Loucy (cell line): ENCODE measurements at regions not wholly inside any gene's neighbourhood (a gene's known extent, or its start where the extent isn't known, plus 50 kb on each side); places are given as distances from the start of the nearest gene placed in this dataset.

Experiments used
- EZH2phosphoT487 ChIP-seq: fragments of 200-600 bp; IDR thresholded peaks from 2 replicates; pipeline ENCODE4 v1.6.1; 2018; ENCODE audit warnings: antibody characterized with exemption, mild to moderate bottlenecking, moderate library complexity, borderline replicate concordance
- TF ChIP-seq, protein P1 (sequence below): fragments of 200-600 bp; sonication (generic); conservative IDR thresholded peaks from 2 replicates; pipeline ENCODE4 v1.5.1; 2014; ENCODE audit warnings: mild to moderate bottlenecking, antibody characterized with exemption, low read length

DNA sequence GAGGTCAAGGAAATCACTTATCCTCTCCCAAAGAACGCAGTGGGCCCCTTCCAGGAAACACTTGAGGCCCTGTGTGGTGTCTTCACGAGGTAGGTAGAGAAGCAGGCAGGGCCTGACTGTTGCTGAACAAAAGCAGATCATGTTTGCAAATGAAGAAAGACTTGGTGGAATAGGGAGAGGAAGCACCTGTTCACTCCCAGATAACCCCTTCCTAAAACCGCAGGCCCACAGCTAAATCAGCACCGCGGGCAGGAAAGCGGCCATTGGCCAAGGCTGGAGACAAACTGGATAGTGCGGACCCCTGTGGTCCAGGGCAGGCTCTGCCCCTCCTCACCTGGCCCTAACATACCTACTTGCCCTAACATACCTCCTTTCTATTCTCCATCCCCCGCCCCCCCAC is 64.9 kb upstream of the KLHL29 start:
- TF ChIP-seq, protein P1, sequence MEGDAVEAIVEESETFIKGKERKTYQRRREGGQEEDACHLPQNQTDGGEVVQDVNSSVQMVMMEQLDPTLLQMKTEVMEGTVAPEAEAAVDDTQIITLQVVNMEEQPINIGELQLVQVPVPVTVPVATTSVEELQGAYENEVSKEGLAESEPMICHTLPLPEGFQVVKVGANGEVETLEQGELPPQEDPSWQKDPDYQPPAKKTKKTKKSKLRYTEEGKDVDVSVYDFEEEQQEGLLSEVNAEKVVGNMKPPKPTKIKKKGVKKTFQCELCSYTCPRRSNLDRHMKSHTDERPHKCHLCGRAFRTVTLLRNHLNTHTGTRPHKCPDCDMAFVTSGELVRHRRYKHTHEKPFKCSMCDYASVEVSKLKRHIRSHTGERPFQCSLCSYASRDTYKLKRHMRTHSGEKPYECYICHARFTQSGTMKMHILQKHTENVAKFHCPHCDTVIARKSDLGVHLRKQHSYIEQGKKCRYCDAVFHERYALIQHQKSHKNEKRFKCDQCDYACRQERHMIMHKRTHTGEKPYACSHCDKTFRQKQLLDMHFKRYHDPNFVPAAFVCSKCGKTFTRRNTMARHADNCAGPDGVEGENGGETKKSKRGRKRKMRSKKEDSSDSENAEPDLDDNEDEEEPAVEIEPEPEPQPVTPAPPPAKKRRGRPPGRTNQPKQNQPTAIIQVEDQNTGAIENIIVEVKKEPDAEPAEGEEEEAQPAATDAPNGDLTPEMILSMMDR = no peak
- TF ChIP-seq EZH2phosphoT487 = no peak
